ENCODE measurements at regions not wholly inside any gene's neighbourhood (a gene's known extent, or its start where the extent isn't known, plus 50 kb on each side); places are given as distances from the start of the nearest gene placed in this dataset.
A peak's percentile ranks its signal among the peaks of the same experiment; 100 is the strongest.

GRCh38 chr5:36373527-36374086, 71.9 kb upstream of the RANBP3L start:
- TF ChIP-seq, protein P1, sequence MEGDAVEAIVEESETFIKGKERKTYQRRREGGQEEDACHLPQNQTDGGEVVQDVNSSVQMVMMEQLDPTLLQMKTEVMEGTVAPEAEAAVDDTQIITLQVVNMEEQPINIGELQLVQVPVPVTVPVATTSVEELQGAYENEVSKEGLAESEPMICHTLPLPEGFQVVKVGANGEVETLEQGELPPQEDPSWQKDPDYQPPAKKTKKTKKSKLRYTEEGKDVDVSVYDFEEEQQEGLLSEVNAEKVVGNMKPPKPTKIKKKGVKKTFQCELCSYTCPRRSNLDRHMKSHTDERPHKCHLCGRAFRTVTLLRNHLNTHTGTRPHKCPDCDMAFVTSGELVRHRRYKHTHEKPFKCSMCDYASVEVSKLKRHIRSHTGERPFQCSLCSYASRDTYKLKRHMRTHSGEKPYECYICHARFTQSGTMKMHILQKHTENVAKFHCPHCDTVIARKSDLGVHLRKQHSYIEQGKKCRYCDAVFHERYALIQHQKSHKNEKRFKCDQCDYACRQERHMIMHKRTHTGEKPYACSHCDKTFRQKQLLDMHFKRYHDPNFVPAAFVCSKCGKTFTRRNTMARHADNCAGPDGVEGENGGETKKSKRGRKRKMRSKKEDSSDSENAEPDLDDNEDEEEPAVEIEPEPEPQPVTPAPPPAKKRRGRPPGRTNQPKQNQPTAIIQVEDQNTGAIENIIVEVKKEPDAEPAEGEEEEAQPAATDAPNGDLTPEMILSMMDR (conservative IDR thresholded peaks at IDR 0.05; ENCODE audit: low read length) = no peak
- H3K4me3 ChIP-seq (ENCODE audit: low read length) = no peak overlapping the region
- peak; percentile 89 for DNase-seq (ENCODE audit: low read depth)

GRCh38 chr5:36374266-36374862, 72.7 kb upstream of the RANBP3L start:
- no peak overlapping the region for H3K4me3 ChIP-seq (ENCODE audit: low read length)
- TF ChIP-seq, protein P1 (conservative IDR thresholded peaks at IDR 0.05; ENCODE audit: low read length) = no peak
- DNase-seq (ENCODE audit: low read depth) = peak; percentile 95

GRCh38 chr5:36377192-36377591, 75.5 kb upstream of the RANBP3L start:
- no peak for DNase-seq (ENCODE audit: low read depth)
- TF ChIP-seq, protein P1 (conservative IDR thresholded peaks at IDR 0.05; ENCODE audit: low read length) = no peak
- no peak overlapping the region for H3K4me3 ChIP-seq (ENCODE audit: low read length)

- no peak overlapping the region for H3K4me3 ChIP-seq (ENCODE audit: low read length)
- TF ChIP-seq, protein P1 (conservative IDR thresholded peaks at IDR 0.05; ENCODE audit: low read length) = no peak
- DNase-seq (ENCODE audit: low read depth) = peak; percentile 53
Observed at GRCh38 chr5:36378551-36378950, 76.8 kb upstream of the RANBP3L start.

- TF ChIP-seq, protein P1 (conservative IDR thresholded peaks at IDR 0.05; ENCODE audit: low read length) = no peak
- DNase-seq (ENCODE audit: low read depth) = no peak
- H3K4me3 ChIP-seq (ENCODE audit: low read length) = no peak overlapping the region
Observed at GRCh38 chr5:36382890-36383289, 81.2 kb upstream of the RANBP3L start.

- no peak overlapping the region for H3K4me3 ChIP-seq (ENCODE audit: low read length)
- DNase-seq (ENCODE audit: low read depth) = no peak
- TF ChIP-seq, protein P1 (conservative IDR thresholded peaks at IDR 0.05; ENCODE audit: low read length) = no peak
Observed at GRCh38 chr5:36383942-36384341, 82.2 kb upstream of the RANBP3L start.

DNA sequence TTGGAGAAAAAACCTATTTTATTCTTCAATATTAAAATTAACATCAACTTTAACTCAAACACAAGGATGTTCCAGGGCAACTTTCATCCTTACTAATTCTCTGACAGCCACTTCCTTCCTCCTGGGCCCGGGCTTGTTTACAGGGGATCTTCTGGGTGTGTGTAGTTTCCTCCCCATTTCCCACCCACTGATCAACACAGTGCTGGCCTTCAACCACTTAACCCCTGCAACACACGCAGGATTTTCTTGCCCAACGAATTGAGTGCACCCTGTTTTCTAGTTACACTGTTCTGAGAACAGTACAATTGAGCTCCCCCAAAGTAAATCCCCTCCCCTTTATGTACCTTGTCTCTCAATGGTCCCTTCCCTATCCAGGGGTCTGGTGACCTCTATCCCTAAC, 83.1 kb upstream of the RANBP3L start:
- TF ChIP-seq, protein P1 (conservative IDR thresholded peaks at IDR 0.05; ENCODE audit: low read length) = no peak

More for the DNA sequence above, 83.1 kb upstream of the RANBP3L start:
- H3K4me3 ChIP-seq (ENCODE audit: low read length) = no peak overlapping the region
- no peak for DNase-seq (ENCODE audit: low read depth)
